Fibroblast of the conjunctiva (primary cell): ENCODE measurements at regions not wholly inside any gene's neighbourhood (a gene's known extent, or its start where the extent isn't known, plus 50 kb on each side); places are given as distances from the start of the nearest gene placed in this dataset.
"Not testable (repeated sequence)": the region's sequence is repeated elsewhere in the genome, so short reads cannot be mapped to it uniquely, and the experiment has no call there.

ENCODE experiments used
- DNase-seq: peaks from one replicate; pipeline ENCODE4 v3.0.0-alpha.2; 2010; ENCODE audit warnings: low read depth

GRCh38 chr2:184004948-184005672, 593.2 kb upstream of the ZNF804A start:
- no peak for DNase-seq

- DNase-seq = no peak
These were observed 591.3 kb upstream of the ZNF804A start for GRCh38 chr2:184006998-184007397.

GRCh38 chr2:184026961-184027360, 571.4 kb upstream of the ZNF804A start:
- no peak for DNase-seq

GRCh38 chr2:184030245-184030644, 568.1 kb upstream of the ZNF804A start:
- DNase-seq = no peak

- DNase-seq = no peak
These were observed 567.3 kb upstream of the ZNF804A start for GRCh38 chr2:184030989-184031388.

- no peak for DNase-seq
These were observed 566.8 kb upstream of the ZNF804A start for GRCh38 chr2:184031402-184032147.

GRCh38 chr2:184032983-184033382, 565.3 kb upstream of the ZNF804A start:
- no peak for DNase-seq

GRCh38 chr2:184037273-184037672, 561.1 kb upstream of the ZNF804A start:
- no peak for DNase-seq

GRCh38 chr2:184039493-184039892, 558.8 kb upstream of the ZNF804A start:
- DNase-seq = no peak

- no peak for DNase-seq
These were observed 558.1 kb upstream of the ZNF804A start for GRCh38 chr2:184040230-184040629.

- no peak for DNase-seq
These were observed 557.3 kb upstream of the ZNF804A start for GRCh38 chr2:184041077-184041476.

- no peak for DNase-seq
These were observed 556.6 kb upstream of the ZNF804A start for GRCh38 chr2:184041777-184042176.

- no peak for DNase-seq
These were observed 550.8 kb upstream of the ZNF804A start for GRCh38 chr2:184047536-184047935.

GRCh38 chr2:184049566-184049965, 548.8 kb upstream of the ZNF804A start:
- no peak for DNase-seq

GRCh38 chr2:184053326-184053725, 545.0 kb upstream of the ZNF804A start:
- DNase-seq = no peak

GRCh38 chr2:184054419-184054818, 543.9 kb upstream of the ZNF804A start:
- DNase-seq = not testable (repeated sequence)

- DNase-seq = no peak
These were observed 540.4 kb upstream of the ZNF804A start for GRCh38 chr2:184057910-184058309.

- DNase-seq = not testable (repeated sequence)
These were observed 538.1 kb upstream of the ZNF804A start for GRCh38 chr2:184060268-184060667.

GRCh38 chr2:184067502-184067901, 530.8 kb upstream of the ZNF804A start:
- no peak for DNase-seq

GRCh38 chr2:184072470-184072869, 525.9 kb upstream of the ZNF804A start:
- no peak for DNase-seq

- DNase-seq = no peak
These were observed 519.8 kb upstream of the ZNF804A start for GRCh38 chr2:184078496-184078895.

- DNase-seq = no peak
These were observed 506.9 kb upstream of the ZNF804A start for GRCh38 chr2:184091456-184091855.

- DNase-seq = no peak
These were observed 484.5 kb upstream of the ZNF804A start for GRCh38 chr2:184113696-184114403.
